SKM-1 treated with dmso at 0.1 percent for 144 hours (cell line): ENCODE measurements at regions not wholly inside any gene's neighbourhood (a gene's known extent, or its start where the extent isn't known, plus 50 kb on each side); places are given as distances from the start of the nearest gene placed in this dataset.
"Not testable (repeated sequence)": the region's sequence is repeated elsewhere in the genome, so short reads cannot be mapped to it uniquely, and the experiment has no call there.

Source experiments
- DNase-seq: peaks from one replicate; lab custom pipeline; 2025; ENCODE audit not compliant: unreplicated experiment; lab: John Stamatoyannopoulos, UW

DNA sequence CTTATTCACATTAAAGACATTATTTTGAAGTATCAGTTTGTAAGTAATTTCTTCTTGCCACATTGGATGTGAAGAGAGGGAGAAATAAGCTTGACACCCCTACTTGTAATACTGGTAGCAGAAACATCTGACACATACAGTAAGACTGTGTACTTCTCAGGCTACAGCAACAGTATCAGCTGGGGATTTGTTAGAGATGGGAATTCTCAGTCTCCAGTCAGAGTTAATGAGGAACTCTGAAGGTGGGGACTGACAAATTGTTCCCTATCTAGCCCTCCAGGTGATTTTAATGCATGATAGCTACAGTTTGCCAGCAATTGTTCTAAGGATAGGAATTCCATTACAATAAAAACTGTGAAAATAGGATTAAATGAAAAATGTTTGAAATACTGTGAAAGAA lies 524.8 kb downstream of the PRR16 start:
- no peak for DNase-seq

DNA sequence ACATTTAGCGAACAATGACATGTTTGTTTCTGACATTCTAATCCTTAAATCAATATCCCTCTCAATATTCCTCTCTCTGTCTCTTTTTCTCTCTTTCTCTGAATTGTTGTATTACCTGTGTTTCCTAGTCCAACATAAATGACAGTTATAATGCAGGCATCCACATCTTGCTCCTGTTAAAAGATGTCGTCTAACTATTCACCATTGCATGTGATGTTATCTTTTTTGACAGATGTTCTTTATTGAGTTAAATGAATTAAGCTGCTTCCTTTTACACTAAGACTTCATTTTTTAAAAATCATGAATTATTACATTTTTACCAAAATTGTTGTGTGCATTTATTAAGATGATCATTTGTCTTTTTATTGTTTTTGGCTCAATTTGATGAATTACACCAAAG lies 527.5 kb downstream of the PRR16 start:
- DNase-seq: no peak

DNA sequence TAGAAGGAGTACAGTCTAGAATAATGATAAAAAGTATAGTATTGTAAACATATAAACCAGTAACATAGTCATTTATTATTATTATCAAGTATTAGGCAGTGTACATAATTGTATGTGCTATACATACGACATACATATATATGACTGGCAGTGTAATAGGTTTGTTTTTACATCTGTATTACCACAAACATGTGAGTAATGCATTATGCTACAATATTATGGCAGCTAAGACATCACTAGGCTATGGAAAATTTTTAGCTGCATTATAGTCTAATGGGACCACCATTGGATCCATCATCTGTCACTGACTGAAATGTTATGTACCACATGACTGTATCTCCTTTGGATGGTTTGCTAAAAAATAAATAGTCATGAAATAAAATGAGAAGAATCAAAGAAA lies 530.0 kb downstream of the PRR16 start:
- no peak for DNase-seq

DNA sequence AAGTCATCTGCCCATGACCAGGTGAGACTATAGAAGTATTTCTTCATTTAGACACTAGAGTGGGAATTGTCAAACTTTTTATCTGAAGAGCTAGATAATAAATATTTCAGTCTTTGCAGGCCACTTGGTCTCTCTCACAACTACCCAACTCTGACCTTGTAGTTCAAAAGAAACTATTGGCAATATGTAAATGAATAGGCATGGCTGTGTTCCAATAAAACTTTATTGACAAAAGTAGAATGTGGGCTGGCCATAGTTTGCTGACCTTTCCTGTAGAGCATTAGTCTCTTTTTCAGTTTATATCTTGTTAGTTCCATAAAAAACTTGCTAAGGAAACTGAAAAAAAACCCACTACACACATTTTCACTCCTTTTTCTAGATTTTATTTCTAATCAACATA lies 535.5 kb downstream of the PRR16 start:
- no peak for DNase-seq

DNA sequence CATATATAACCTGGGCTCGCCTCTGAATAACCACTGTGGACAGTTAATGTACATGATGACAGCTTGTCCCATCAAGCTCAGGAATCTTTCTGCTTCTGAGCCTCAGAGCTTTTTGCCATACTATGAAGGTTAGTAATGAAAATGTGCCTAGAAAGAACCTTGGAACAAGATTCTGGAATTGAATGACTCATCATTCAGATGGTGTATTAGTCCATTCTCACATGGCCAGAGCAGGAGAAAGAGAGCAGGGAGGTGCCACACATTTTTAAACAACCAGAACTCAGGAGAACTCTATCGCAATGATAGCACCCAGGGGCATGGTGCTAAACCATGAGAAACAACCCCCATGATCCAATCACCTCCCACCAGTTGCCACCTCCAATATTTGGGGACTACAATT lies 542.1 kb downstream of the PRR16 start:
- DNase-seq: no peak

DNA sequence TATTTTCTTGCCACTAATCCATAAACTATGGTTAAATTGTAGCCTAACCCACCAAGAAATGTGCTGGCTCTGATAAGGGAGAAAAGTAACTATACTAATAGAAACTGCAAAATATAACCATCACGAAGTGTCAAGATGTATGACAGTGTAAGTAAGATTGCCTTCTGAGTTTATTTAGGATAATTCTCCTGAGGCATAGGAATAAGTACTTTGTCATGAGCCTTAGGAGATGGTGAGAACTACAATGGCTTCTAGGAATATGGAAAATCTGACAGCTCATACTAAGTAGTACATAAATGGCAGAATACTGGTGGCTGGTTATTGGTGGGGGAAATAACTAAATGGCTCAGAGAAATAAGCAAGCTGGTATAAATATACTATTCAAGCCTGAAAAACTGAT lies 543.9 kb downstream of the PRR16 start:
- DNase-seq: no peak

DNA sequence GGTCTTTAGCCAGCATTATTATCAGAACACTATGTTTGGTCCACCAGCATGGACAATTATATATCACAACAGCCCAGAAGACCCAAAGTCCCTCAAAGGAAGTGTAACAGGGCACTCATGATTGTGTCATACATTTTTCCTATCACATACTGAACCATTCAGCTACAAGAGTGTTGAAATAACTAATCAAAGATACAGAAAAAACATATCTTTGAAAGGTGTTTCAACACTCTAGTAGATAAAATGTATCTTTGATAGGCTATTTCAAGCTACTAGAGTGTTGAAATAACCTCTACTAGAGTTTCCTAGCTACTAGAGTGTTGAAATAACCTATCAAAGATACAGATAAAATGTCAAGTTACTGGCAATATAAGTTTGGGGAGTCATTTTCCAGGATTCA lies 545.0 kb downstream of the PRR16 start:
- no peak for DNase-seq

DNA sequence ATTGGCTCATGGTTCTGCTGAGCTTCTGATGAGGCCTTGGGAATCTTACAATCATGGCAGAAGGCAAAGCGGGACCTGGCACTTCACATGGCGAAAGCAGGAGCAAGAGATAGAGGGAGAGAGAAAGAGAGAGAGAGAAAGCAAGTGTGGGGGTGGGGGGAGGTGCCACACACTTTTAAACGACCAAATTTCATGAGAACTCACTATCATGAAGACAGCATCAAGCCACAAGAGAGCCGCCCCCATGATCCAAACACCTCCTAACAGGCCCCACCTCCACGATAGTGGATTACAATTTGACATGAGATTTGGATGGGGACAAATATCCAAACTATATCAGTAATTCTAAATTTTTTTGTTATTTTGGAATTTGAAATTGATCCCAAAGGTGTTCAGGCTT lies 553.9 kb downstream of the PRR16 start:
- no peak for DNase-seq

DNA sequence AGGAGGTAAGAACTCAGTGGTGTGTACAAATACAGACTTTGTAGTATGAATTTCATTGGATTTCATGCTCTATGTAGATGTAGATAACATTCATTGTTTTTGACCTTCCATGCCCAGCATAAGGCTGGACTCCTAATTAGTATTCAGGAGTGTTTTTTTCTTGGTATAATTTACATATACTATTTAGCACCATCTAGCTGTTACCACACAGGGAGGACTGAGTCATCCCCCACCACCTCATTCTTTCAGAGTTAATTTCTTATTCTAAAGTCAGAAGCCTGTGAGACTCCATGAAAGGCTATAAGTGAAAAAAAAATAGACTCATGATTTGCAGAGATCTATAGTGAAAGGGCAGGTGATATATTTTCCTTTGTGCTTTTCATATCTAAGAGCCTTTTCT lies 555.0 kb downstream of the PRR16 start:
- no peak for DNase-seq

DNA sequence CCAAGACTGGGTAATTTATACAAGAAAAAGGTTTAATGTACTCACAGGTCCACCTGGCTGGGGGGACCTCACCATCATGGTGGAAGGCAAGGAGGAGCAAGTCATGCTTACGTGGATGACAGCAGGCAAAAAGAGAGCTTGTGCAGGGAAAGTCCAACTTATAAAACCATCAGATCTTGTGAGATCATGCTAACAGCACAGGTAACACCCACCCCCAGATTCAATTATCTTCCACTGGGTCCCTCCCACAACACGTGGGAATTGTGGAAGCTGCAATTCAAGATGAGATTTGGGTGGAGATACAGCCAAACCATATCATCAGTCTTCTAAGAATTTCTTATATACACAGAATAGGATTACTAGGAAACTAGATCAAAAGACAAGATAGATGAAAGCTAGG lies 555.6 kb downstream of the PRR16 start:
- no peak for DNase-seq

DNA sequence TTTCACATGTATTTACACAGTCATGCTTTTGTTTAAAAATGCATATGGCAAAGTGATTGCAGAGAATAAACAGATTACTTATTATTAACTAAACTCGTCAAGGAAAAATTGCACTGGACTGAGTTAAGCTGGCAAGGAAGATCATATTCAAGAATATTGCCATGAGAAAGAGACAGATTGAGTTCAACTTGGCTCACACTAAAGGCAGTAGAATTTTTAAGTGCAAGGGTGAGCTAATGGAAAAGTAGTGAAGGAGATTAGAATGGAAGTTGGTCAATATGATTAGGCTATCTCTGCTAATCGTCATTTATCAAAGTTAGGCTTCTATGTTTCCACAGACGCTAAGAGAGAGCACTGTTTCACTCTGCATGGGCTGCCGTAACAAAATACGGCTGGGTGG lies 557.6 kb downstream of the PRR16 start:
- no peak for DNase-seq

DNA sequence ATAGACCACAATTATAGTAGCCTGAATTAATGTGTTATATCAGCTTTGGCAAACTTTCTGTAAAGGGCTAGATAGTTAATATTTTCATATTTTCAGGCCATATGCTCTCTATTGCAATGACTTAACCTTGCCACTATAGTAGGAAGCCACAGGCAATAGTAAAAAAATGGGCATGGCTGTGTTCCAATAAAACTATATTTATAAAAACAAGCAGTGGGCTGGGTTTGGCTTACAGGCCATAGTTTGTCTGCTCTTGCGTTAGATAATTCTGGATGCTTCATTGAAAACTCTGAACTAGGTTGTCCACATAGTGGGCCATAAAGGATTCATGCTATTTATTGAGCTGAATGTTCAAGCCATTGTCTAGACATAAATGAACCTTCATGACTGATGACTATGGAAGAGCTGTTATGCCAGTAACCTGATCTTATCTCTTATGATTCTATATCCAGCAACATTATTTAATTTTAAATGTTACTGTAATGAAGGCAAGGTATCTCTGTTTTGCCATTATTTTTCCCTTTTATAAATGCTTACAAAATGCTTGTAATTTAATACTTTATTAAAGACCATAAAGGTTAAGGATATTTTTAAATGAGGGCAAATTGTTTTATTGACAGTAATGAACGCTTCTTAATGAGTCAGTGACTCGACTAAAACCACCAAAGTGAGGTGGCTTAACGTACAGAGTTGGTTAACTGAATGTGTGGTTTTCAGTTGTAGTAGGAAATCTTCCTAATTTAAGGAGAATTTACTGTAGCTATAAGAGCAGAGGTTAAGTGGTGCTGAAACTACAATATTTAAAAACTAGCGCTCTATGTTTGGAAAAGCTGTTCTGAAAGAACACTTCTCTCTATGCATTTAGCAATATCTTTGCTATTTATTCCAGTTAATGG lies 560.6 kb downstream of the PRR16 start:
- DNase-seq: no peak

DNA sequence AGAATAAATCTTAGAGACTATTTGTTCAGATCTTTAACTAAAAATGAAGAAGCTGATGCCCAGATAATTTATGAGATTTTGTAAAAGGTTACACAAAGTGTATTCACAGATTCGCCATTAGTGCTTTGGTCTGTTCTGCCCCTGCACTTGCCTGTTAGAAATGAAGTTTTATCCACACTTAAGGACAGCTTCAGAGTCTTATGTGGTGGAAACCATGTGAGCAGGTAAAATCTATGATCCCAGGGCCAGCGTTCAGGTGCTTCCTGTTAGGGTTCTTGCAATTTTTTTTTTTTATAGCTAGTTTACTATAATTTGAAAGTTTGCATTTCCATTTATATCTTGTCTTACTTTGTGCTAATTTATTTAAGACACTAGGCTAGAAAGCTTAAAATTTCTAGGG lies 561.6 kb downstream of the PRR16 start:
- no peak for DNase-seq

DNA sequence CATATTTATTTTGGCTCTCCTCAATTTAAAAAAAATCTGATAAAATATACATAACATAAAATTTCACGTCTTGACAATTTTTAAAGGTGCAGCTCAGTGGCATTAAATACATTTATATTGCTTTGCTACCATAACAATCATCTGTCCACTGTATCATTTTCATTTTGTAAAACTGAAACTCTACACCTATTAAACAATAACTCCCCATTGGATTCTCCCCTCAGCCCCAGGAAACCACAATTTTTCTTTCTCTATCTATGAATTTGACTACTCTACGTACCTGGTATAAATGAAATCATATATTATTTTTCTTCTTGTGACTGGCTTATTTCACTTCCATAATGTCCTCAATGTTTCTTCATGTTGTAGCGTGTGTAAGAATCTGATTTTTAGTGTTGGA lies 563.5 kb downstream of the PRR16 start:
- no peak for DNase-seq

DNA sequence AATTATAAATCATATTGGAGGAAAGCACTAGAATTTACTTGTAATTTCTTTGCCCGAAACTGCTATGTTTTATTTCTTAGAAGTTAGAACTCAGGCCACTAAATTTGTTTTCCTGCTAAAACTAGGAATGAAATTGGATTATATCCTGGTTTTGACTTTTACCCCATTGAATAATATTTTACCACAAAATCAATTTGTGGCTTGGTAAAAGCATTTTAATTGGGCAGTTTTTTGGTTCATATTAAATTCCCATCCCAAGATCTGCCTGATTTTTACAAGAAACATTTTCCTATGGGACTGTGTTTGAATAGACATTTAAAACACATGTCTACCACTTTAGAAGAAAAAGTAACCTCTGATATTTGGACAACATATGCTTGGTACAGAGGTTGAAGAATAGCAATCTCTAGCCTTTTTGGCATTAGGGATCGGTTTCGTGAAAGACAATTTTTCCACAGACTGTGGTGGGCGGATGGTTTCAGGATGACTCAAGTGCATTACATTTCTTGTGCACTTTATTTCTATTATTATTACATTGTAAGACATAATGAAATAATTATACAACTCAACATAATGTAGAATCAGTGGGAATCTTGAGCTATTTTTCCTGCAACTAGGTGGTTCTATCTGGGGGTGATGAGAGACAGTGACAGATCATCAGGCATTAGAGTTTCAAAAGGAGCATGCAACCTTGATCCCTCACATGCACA lies 565.6 kb downstream of the PRR16 start:
- DNase-seq: no peak

DNA sequence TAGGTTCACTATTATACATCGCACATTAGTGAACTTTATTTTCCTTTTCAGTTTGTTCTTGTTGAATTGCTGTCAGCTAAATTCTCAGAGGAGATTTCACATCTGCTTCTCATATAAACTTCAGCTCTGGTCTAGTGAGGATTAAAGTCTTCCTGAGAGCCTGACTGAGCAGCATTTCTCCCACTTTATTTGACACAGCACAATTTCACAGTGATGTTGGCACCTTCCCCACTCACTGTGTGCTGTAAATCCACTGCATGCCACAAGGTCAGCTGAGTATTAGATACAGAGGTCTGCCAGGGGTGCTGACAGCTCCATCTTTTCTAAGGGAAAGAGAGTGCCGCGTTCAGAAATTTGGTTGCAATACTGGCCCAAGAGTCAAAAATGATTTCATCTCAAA lies 567.4 kb downstream of the PRR16 start:
- no peak for DNase-seq

DNA sequence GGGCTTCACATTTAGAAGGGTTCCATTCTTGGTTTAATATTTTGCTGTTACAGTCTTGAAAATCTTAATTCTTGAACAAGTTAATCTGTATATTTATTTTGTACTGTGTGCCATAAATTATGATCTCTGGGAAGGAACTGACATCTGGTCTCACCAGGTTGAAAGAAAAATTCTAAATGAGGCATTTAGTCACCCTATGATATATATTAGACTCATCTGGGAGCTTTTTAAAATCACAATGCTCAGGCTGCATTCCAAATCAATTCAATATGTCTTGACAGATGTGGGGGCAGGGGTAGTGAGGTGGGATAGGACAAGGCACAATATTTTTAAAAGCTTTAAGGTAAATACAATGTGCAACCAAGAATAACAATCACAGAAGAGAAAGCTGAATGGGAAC lies 569.2 kb downstream of the PRR16 start:
- DNase-seq: no peak

DNA sequence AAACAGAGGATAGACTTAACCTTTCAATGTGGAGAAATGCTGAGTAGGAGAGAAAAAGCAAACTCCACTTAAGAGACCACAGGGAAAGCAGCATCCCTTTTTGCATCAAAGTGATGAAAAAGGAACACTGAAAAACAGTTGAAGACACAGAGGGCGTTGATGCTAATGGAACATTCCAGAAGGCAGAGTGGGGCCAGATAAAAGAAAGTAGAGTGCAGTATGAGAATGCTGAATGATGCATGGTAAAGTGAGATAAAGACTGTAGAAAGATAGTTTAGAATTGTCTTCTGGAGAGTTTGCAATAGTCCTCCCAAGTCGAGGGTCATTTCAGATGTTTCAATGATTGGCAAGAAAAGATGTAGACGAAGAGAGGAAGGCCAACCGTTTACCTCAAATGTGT lies 574.3 kb downstream of the PRR16 start:
- DNase-seq: no peak

DNA sequence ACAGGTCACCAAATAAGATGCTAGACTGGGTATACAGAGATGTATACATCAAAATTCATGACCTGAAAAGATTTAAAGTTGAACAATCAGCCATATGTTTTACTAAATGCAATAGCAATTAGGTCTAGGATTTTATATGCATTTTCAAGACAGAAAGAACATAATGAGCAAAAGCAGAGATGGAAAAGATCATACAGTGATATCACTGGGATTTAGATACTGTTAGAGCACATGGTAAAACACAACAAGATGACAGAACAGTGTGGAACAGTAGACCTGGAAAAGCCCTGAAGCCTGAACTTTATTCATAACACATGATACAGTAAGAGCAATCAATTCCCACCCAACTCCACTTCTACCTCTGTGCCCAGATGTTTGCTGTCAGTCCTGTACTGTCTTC lies 585.9 kb downstream of the PRR16 start:
- DNase-seq: no peak

DNA sequence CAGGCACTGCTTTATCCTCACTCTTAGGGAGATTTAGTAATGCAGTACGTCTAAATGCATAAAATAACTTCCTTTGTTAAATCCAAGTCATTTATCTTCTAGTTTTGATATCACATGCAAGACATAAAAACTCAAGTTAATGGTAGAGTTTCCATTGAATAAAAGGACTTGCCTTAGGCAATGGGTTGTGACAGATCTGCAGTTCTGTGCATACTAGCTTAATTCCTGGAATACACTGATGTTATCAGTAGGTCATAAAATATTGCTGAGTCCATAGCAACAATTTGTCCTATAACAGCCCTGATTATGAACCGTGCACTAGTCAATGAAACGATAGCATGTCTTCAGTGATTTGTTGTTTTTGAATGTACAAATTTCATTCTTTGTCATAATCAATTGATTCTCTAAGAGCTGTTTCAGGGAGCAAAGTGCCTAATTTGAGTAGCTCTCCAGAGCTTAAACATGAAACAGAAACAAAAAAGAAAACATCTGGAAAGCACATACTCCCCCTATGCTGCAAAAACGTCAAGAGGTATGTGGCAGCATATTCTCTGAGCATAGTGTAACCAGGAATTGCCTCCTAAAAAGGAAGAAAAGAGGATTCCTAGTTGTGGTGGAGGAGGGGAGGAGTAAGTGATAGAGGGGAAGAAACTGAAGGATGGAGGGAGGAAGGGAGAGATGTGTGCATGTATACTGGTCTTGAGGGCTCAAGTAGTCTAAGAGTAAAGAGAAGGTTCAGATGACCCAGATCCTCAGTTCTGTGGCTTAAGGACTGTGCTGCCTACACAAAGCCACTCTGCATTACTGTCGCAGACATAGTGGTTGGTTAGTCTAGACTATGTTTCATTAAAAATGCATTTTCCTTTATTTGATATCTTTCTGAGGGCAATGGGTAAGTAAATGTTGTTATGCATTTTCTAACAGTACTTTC lies 589.2 kb downstream of the PRR16 start:
- DNase-seq: no peak

DNA sequence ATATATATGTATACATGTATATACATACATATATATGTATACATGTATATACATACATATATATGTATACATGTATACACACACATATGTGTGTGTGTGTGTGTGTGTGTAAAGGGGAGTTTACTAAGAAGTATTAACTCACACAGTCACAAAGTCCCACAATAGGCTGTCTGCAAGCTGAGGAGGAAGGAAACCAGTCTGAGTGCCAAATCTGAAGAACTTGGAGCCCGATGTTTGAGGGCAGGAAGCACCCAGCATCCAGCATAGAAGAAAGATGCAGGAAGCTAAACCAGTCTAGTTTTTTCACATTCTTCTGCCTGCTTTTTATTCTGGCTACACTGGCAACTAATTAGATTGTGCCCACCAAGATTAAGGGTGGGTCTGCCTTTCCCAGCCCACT lies 591.5 kb downstream of the PRR16 start:
- DNase-seq: no peak

DNA sequence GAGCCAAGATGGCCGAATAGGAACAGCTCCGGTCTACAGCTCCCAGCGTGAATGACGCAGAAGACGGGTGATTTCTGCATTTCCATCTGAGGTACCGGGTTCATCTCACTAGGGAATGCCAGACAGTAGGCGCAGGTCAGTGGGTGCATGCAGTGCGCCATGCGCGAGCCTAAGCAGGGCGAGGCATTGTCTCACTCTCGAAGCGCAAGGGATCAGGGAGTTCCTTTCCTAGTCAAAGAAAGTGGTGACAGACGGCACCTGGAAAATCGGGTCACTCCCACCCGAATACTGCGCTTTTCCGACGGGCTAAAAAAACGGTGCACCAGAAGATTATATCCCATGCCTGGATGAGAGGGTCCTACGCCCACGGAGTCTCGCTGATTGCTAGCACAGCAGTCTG lies 600.1 kb downstream of the PRR16 start:
- not testable (repeated sequence) for DNase-seq
